ENCODE measurements at regions not wholly inside any gene's neighbourhood (a gene's known extent, or its start where the extent isn't known, plus 50 kb on each side); places are given as distances from the start of the nearest gene placed in this dataset.

DNA sequence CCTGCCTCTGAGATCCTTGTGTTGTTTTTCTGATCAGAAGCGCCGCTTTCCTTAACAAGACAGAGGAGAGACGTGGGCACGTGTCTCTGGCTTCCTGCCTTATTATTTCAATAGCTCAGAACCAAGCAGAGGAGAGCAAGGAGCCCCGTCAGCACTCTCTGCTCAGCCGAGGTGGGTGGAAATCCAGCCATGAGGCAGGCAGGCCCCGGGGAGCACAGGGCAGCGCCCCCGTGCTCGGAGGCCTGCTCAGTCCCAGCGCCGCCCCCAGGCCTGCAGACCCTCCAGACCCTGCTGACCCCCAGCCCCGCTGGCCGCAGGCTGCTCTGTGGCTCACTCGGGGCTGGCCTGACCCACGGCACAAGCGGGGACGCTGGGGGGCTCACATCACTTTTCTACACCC, 162.8 kb downstream of the BRD1 start:
- H3K4me3 ChIP-seq (replicated peaks; ENCODE audit: insufficient read depth, low read length), result no peak overlapping the region
- peaks cover 18% of the 10 kb centered on the region for H3K27me3 ChIP-seq (ENCODE audit: insufficient read depth, poor library complexity, severe bottlenecking)
- no peak for DNase-seq (ENCODE audit: low read depth in 1 of 2, low spot score in 1 of 2)
- TF ChIP-seq, protein P1, sequence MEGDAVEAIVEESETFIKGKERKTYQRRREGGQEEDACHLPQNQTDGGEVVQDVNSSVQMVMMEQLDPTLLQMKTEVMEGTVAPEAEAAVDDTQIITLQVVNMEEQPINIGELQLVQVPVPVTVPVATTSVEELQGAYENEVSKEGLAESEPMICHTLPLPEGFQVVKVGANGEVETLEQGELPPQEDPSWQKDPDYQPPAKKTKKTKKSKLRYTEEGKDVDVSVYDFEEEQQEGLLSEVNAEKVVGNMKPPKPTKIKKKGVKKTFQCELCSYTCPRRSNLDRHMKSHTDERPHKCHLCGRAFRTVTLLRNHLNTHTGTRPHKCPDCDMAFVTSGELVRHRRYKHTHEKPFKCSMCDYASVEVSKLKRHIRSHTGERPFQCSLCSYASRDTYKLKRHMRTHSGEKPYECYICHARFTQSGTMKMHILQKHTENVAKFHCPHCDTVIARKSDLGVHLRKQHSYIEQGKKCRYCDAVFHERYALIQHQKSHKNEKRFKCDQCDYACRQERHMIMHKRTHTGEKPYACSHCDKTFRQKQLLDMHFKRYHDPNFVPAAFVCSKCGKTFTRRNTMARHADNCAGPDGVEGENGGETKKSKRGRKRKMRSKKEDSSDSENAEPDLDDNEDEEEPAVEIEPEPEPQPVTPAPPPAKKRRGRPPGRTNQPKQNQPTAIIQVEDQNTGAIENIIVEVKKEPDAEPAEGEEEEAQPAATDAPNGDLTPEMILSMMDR (IDR thresholded peaks at IDR 0.05; ENCODE audit: insufficient read depth, low read length), result no peak
- TF ChIP-seq SPI1 (IDR thresholded peaks at IDR 0.05; ENCODE audit: borderline replicate concordance, low read depth) (no peak), GABPA (IDR thresholded peaks at IDR 0.05; ENCODE audit: low read depth) (no peak), POLR2AphosphoS5 (IDR thresholded peaks at IDR 0.05; ENCODE audit: low read depth) (no peak)
- TF ChIP-seq, protein P2, sequence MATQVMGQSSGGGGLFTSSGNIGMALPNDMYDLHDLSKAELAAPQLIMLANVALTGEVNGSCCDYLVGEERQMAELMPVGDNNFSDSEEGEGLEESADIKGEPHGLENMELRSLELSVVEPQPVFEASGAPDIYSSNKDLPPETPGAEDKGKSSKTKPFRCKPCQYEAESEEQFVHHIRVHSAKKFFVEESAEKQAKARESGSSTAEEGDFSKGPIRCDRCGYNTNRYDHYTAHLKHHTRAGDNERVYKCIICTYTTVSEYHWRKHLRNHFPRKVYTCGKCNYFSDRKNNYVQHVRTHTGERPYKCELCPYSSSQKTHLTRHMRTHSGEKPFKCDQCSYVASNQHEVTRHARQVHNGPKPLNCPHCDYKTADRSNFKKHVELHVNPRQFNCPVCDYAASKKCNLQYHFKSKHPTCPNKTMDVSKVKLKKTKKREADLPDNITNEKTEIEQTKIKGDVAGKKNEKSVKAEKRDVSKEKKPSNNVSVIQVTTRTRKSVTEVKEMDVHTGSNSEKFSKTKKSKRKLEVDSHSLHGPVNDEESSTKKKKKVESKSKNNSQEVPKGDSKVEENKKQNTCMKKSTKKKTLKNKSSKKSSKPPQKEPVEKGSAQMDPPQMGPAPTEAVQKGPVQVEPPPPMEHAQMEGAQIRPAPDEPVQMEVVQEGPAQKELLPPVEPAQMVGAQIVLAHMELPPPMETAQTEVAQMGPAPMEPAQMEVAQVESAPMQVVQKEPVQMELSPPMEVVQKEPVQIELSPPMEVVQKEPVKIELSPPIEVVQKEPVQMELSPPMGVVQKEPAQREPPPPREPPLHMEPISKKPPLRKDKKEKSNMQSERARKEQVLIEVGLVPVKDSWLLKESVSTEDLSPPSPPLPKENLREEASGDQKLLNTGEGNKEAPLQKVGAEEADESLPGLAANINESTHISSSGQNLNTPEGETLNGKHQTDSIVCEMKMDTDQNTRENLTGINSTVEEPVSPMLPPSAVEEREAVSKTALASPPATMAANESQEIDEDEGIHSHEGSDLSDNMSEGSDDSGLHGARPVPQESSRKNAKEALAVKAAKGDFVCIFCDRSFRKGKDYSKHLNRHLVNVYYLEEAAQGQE (IDR thresholded peaks at IDR 0.05; ENCODE audit: insufficient replicate concordance, low read depth), result no peak
- no peak overlapping the region for H3K27ac ChIP-seq (replicated peaks)

DNA sequence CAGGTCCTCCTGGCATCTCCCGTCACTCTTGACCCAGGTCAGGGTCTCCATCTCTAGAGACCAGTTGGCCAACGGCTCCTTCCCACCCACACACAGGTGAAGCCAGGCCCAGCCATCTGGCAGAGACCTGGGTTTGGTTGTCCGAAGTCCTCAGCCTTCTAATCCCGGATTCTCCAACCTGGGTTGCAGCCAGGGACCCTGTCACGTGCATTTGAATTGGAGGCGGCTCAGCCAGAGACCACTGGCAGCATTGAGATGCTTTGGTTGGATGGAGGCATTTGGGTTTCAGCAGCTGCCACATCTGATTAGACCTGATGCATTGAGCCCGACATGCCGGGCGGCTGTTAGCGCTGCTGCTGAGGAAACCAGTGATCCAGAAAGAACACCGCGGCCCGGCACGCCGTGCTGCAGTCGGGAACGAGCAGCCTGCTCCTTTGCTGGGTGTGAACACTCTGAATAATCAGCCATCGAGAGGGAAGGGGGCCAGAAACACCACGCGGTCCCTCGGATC, 163.2 kb downstream of the BRD1 start:
- Histone ChIP-seq H3K4me3 (replicated peaks; ENCODE audit: insufficient read depth, low read length) (no peak overlapping the region), H3K27me3 (ENCODE audit: insufficient read depth, poor library complexity, severe bottlenecking) (peaks cover 15% of the 10 kb centered on the region), H3K27ac (replicated peaks) (no peak overlapping the region)
- no peak for TF ChIP-seq SPI1 (IDR thresholded peaks at IDR 0.05; ENCODE audit: borderline replicate concordance, low read depth)
- no peak for TF ChIP-seq GABPA (IDR thresholded peaks at IDR 0.05; ENCODE audit: low read depth)
- TF ChIP-seq POLR2AphosphoS5 (IDR thresholded peaks at IDR 0.05; ENCODE audit: low read depth), result no peak
- TF ChIP-seq, protein P1 (IDR thresholded peaks at IDR 0.05; ENCODE audit: insufficient read depth, low read length), result no peak
- DNase-seq (ENCODE audit: low read depth in 1 of 2, low spot score in 1 of 2), result no peak

DNA sequence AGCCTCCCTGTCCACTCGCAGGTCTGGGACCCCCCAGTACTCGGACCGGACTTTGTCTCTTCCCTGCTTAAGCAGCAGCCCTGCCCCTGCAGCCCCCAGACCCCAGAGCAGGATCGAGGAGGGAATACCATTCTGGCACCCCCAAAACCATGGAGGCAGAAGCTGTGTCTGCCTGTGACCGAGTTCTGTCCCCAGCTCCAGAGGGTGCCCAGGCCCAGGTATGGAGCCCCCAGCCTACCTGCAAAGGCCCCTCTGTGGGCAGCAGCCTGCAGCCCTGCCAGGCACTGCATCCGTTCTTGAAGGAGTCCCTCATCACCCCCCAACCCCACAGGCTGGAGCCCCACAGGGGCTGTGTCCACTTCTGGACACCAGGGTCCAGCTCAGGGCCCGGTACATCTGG, 163.8 kb downstream of the BRD1 start:
- Histone ChIP-seq H3K4me3 (replicated peaks; ENCODE audit: insufficient read depth, low read length) (no peak overlapping the region), H3K27me3 (ENCODE audit: insufficient read depth, poor library complexity, severe bottlenecking) (peaks cover 11% of the 10 kb centered on the region), H3K27ac (replicated peaks) (no peak overlapping the region)
- no peak for DNase-seq (ENCODE audit: low read depth in 1 of 2, low spot score in 1 of 2)
- TF ChIP-seq, protein P2 (IDR thresholded peaks at IDR 0.05; ENCODE audit: insufficient replicate concordance, low read depth), result no peak
- TF ChIP-seq POLR2AphosphoS5 (IDR thresholded peaks at IDR 0.05; ENCODE audit: low read depth), result no peak
- no peak for TF ChIP-seq GABPA (IDR thresholded peaks at IDR 0.05; ENCODE audit: low read depth)

DNA sequence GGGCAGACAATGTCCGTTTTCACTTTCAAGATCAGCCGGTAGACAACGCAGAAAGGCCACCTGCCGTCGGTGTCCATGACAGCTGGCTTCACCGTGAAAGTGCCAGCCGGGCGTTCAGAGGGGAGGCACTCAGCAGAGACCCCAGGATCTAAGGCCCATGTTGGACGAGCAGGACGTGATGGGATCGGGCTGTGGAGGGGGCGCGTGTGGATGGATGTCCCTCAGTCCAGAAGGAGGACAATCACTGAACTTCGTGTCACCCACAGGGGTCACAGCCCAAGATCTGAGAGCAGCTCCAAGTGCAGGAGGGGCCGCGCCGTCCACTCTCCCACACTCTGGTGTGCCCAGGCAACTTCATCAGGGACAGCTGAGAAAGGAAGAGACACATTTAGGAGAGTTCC, 164.4 kb downstream of the BRD1 start:
- Histone ChIP-seq H3K27me3 (ENCODE audit: insufficient read depth, poor library complexity, severe bottlenecking) (peaks cover 8% of the 10 kb centered on the region), H3K4me3 (replicated peaks; ENCODE audit: insufficient read depth, low read length) (no peak overlapping the region), H3K27ac (replicated peaks) (no peak overlapping the region)
- TF ChIP-seq POLR2AphosphoS5 (IDR thresholded peaks at IDR 0.05; ENCODE audit: low read depth) (no peak), SPI1 (IDR thresholded peaks at IDR 0.05; ENCODE audit: borderline replicate concordance, low read depth) (no peak)
- TF ChIP-seq, protein P1 (IDR thresholded peaks at IDR 0.05; ENCODE audit: insufficient read depth, low read length), result no peak
- TF ChIP-seq, protein P2 (IDR thresholded peaks at IDR 0.05; ENCODE audit: insufficient replicate concordance, low read depth), result no peak
- no peak for DNase-seq (ENCODE audit: low read depth in 1 of 2, low spot score in 1 of 2)

Measured in HL-60 (cell line).